ENCODE measurements at regions not wholly inside any gene's neighbourhood (a gene's known extent, or its start where the extent isn't known, plus 50 kb on each side); places are given as distances from the start of the nearest gene placed in this dataset.

DNA sequence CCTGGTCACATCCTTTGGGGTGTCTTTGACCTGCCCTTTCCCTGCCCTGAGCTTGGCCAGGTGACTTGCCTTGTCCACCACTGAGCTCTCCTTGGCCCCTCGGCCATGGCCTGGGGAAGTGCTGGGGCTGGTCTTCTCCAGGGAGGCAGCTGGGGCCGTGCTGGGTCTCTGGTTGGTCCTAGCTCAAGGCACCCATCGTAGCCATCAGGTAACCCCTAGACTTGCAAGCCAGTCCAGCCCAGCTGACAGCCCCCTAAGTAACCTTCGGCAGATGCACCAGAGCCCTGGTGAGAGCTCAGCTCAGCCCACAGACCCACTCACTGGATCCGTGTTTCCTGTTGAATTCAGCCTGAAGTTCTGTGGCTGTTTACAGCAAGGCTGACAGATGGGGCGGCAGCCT is 176.2 kb upstream of the SHH start:
- H3K27me3 ChIP-seq (ENCODE audit: low read length): no peaks in the 10 kb centered on the region
- H3K9ac ChIP-seq (ENCODE audit: low read length): no peak overlapping the region
- no peak overlapping the region for H2AFZ ChIP-seq (ENCODE audit: low read depth, low read length, severe bottlenecking)
- no peak overlapping the region for H3K27ac ChIP-seq (ENCODE audit: low read depth, low read length)
- no peak for TF ChIP-seq EZH2phosphoT487 (conservative IDR thresholded peaks at IDR 0.05; ENCODE audit: low read length)
- no peak for TF ChIP-seq CTCF (IDR thresholded peaks at IDR 0.05; ENCODE audit: insufficient read depth, low read length, poor library complexity, severe bottlenecking)
- no peak overlapping the region for H3K4me3 ChIP-seq (ENCODE audit: insufficient read depth, low read length, poor library complexity, severe bottlenecking)
- no peaks in the 10 kb centered on the region for H3K36me3 ChIP-seq (ENCODE audit: low read length)
- H3K9me2 ChIP-seq (replicated peaks; ENCODE audit: insufficient read depth, low read length): no peaks in the 10 kb centered on the region
- no peaks in the 10 kb centered on the region for H3K79me2 ChIP-seq (ENCODE audit: insufficient read depth, low read length)
- H3F3A ChIP-seq (ENCODE audit: insufficient read depth): no peaks in the 10 kb centered on the region
- H4K20me1 ChIP-seq (ENCODE audit: low read depth, low read length): no peaks in the 10 kb centered on the region
- H3K4me2 ChIP-seq (ENCODE audit: low read depth, low read length, poor library complexity, severe bottlenecking): no peak overlapping the region
- no peaks in the 10 kb centered on the region for H3K9me3 ChIP-seq (ENCODE audit: insufficient read depth, low read length)

DNA sequence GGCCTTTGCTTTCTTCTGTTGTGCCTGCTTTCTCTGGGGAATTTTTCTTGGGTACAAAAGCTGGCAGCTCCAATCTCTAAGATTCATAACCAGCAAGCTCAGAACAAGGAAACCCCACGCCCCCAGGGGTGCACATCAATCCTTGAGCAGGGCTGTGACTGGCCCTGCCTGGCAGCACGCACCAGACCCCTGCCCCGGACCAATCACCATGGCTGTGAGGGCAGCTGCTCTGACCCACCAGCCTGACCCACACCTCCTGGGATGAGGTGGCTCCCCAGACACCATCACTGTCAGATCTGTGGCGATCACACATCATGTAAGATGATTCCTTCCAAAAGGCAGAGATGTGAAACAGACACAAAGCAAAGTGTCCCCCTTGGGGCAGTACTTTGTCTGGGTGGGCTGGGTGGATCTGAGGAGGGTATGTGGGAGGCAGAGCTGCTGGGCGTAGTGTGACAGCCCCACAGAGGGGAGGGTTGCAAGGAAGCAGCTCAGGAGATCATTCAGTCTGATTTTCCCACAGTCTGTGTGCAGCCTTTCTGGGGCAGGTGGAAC is 175.5 kb upstream of the SHH start:
- Histone ChIP-seq H3F3A (ENCODE audit: insufficient read depth) (no peaks in the 10 kb centered on the region), H3K9me2 (replicated peaks; ENCODE audit: insufficient read depth, low read length) (no peaks in the 10 kb centered on the region), H3K36me3 (ENCODE audit: low read length) (no peaks in the 10 kb centered on the region), H3K4me3 (ENCODE audit: insufficient read depth, low read length, poor library complexity, severe bottlenecking) (no peak overlapping the region), H3K27me3 (ENCODE audit: low read length) (no peaks in the 10 kb centered on the region), H4K20me1 (ENCODE audit: low read depth, low read length) (no peaks in the 10 kb centered on the region), H3K4me2 (ENCODE audit: low read depth, low read length, poor library complexity, severe bottlenecking) (no peak overlapping the region), H3K9ac (ENCODE audit: low read length) (no peak overlapping the region), H2AFZ (ENCODE audit: low read depth, low read length, severe bottlenecking) (no peak overlapping the region), H3K27ac (ENCODE audit: low read depth, low read length) (no peak overlapping the region), H3K9me3 (ENCODE audit: insufficient read depth, low read length) (no peaks in the 10 kb centered on the region), H3K79me2 (ENCODE audit: insufficient read depth, low read length) (no peaks in the 10 kb centered on the region)
- no peak for TF ChIP-seq CTCF (IDR thresholded peaks at IDR 0.05; ENCODE audit: insufficient read depth, low read length, poor library complexity, severe bottlenecking)
- TF ChIP-seq EZH2phosphoT487 (conservative IDR thresholded peaks at IDR 0.05; ENCODE audit: low read length): no peak

- no peaks in the 10 kb centered on the region for H4K20me1 ChIP-seq (ENCODE audit: low read depth, low read length)
- H3K4me2 ChIP-seq (ENCODE audit: low read depth, low read length, poor library complexity, severe bottlenecking): no peak overlapping the region
- H3K36me3 ChIP-seq (ENCODE audit: low read length): no peaks in the 10 kb centered on the region
- H3K27me3 ChIP-seq (ENCODE audit: low read length): no peaks in the 10 kb centered on the region
- H3K9me2 ChIP-seq (replicated peaks; ENCODE audit: insufficient read depth, low read length): no peaks in the 10 kb centered on the region
- no peaks in the 10 kb centered on the region for H3F3A ChIP-seq (ENCODE audit: insufficient read depth)
- no peaks in the 10 kb centered on the region for H3K9me3 ChIP-seq (ENCODE audit: insufficient read depth, low read length)
- no peak overlapping the region for H3K9ac ChIP-seq (ENCODE audit: low read length)
- H3K79me2 ChIP-seq (ENCODE audit: insufficient read depth, low read length): no peaks in the 10 kb centered on the region
- no peak overlapping the region for H3K27ac ChIP-seq (ENCODE audit: low read depth, low read length)
- H2AFZ ChIP-seq (ENCODE audit: low read depth, low read length, severe bottlenecking): no peak overlapping the region
- TF ChIP-seq EZH2phosphoT487 (conservative IDR thresholded peaks at IDR 0.05; ENCODE audit: low read length) (no peak), CTCF (IDR thresholded peaks at IDR 0.05; ENCODE audit: insufficient read depth, low read length, poor library complexity, severe bottlenecking) (no peak)
- H3K4me3 ChIP-seq (ENCODE audit: insufficient read depth, low read length, poor library complexity, severe bottlenecking): no peak overlapping the region
Observed at GRCh38 chr7:155986497-155987160, 174.4 kb upstream of the SHH start.
